ENCODE measurements at regions not wholly inside any gene's neighbourhood (a gene's known extent, or its start where the extent isn't known, plus 50 kb on each side); places are given as distances from the start of the nearest gene placed in this dataset.

GRCh38 chr11:120061036-120061760, 76.7 kb downstream of the TRIM29 start:
- no peak for TF ChIP-seq CTCF (IDR thresholded peaks at IDR 0.05; ENCODE audit: poor library complexity, severe bottlenecking)
- TF ChIP-seq TAF1 (IDR thresholded peaks at IDR 0.05; ENCODE audit: low read depth): no peak
